ENCODE measurements at regions not wholly inside any gene's neighbourhood (a gene's known extent, or its start where the extent isn't known, plus 50 kb on each side); places are given as distances from the start of the nearest gene placed in this dataset.
"Not testable (repeated sequence)": the region's sequence is repeated elsewhere in the genome, so short reads cannot be mapped to it uniquely, and the experiment has no call there.

- DNase-seq: no peak
Observed at GRCh38 chr5:106288979-106289378, 1381.8 kb downstream of the EFNA5 start.

GRCh38 chr5:106277540-106278096 is 1393.1 kb downstream of the EFNA5 start:
- DNase-seq: no peak

GRCh38 chr5:106269252-106269843 is 1401.4 kb downstream of the EFNA5 start:
- no peak for DNase-seq

GRCh38 chr5:106267256-106267655 is 1403.5 kb downstream of the EFNA5 start:
- no peak for DNase-seq

GRCh38 chr5:106262395-106262794 is 1408.3 kb downstream of the EFNA5 start:
- no peak for DNase-seq

GRCh38 chr5:106259431-106260090 is 1411.2 kb downstream of the EFNA5 start:
- not testable (repeated sequence) for DNase-seq

GRCh38 chr5:106258591-106259125 is 1412.1 kb downstream of the EFNA5 start:
- DNase-seq: no peak

GRCh38 chr5:106254784-106255183 is 1416.0 kb downstream of the EFNA5 start:
- no peak for DNase-seq

GRCh38 chr5:106246044-106246745 is 1424.5 kb downstream of the EFNA5 start:
- DNase-seq: not testable (repeated sequence)

- DNase-seq: no peak
Observed at GRCh38 chr5:106241409-106241808, 1429.3 kb downstream of the EFNA5 start.

GRCh38 chr5:106205916-106206571 is 1464.7 kb downstream of the EFNA5 start:
- DNase-seq: no peak

- DNase-seq: no peak
Observed at GRCh38 chr5:106202035-106202434, 1468.7 kb downstream of the EFNA5 start.

- DNase-seq: no peak
Observed at GRCh38 chr5:106200971-106201370, 1469.8 kb downstream of the EFNA5 start.

- no peak for DNase-seq
Observed at GRCh38 chr5:106195679-106196474, 1474.9 kb downstream of the EFNA5 start.

GRCh38 chr5:106189121-106189809 is 1481.5 kb downstream of the EFNA5 start:
- DNase-seq: peak; percentile 73

- no peak for DNase-seq
Observed at GRCh38 chr5:106185661-106186081, 1485.1 kb downstream of the EFNA5 start.

GRCh38 chr5:106174903-106175302 is 1495.8 kb downstream of the EFNA5 start:
- no peak for DNase-seq

GRCh38 chr5:106172681-106173532 is 1497.8 kb downstream of the EFNA5 start:
- no peak for DNase-seq

GRCh38 chr5:106171708-106172107 is 1499.0 kb downstream of the EFNA5 start:
- no peak for DNase-seq

GRCh38 chr5:106171132-106171531 is 1499.6 kb downstream of the EFNA5 start:
- DNase-seq: no peak

- no peak for DNase-seq
Observed at GRCh38 chr5:106167766-106168165, 1503.0 kb downstream of the EFNA5 start.
